K562 (cell line): ENCODE measurements at regions not wholly inside any gene's neighbourhood (a gene's known extent, or its start where the extent isn't known, plus 50 kb on each side); places are given as distances from the start of the nearest gene placed in this dataset.
"Not testable (repeated sequence)": the region's sequence is repeated elsewhere in the genome, so short reads cannot be mapped to it uniquely, and the experiment has no call there.

Experiments
- ATAC-seq: fragments of 200-7000 bp; cut with Tn5 transposase; 3 replicates; pipeline ENCODE4 v1.9.1; 2020; ENCODE audit warnings: moderate library complexity
- BruUV-seq: library from RNA; stranded (reverse); fragments of 400-500 nt; replicated peaks from 2 replicates; lab custom pipeline; 2021; lab: Mats Ljungman, UMichigan
- CTCF ChIA-PET: fragments of 300-600 bp; formaldehyde crosslinking; extraction: SDS; loops from one replicate; lab custom pipeline; 2021; ENCODE audit warnings: low intra/inter-chr PET ratio; lab: Yijun Ruan, JAX
- POLR2A ChIA-PET: fragments of 300-600, 350-650 bp; sonication (Branson Sonifier 250); formaldehyde crosslinking; extraction: SDS; loops from one replicate; lab custom pipeline; 2021; ENCODE audit warnings: antibody characterized with exemption, inconsistent platforms; lab: Yijun Ruan, JAX
- DNase-seq, 4 experiments: peaks; one replicate each; pipeline versions ENCODE4 v3.0.0 to v3.0.0-alpha.2; 2011 to 2018; ENCODE audit warnings: low spot score in 3 of 4, mixed read lengths in 3 of 4; ENCODE audit errors: extremely low read depth in 1 of 4
- FAIRE-seq: peaks from 2 replicates; lab custom pipeline; 2011; peaks lifted over from hg19 to GRCh38; lab: Jason Lieb, UNC
- H2AFZ ChIP-seq: 2 replicates; pipeline ENCODE4 v1.6.0; 2011; ENCODE audit warnings: low read depth, low read length, control low read depth, inconsistent platforms
- H3K27ac ChIP-seq: fragments of 200-600 bp; 3 replicates; pipeline ENCODE4 v1.8.0; 2011; ENCODE audit warnings: low read depth, mild to moderate bottlenecking, control low read depth, inconsistent platforms, low read length, moderate library complexity, mixed read lengths; ENCODE audit errors: extremely low read depth
- H3K27me3 ChIP-seq, 2 experiments: fragments of 300-600 bp in 1 of 2; 2 replicates in 1 of 2; 3 replicates in 1 of 2; pipeline versions ENCODE4 v1.6.0 to v1.8.0; 2011; ENCODE audit warnings: inconsistent platforms in 2 of 2, low read length in 2 of 2, mild to moderate bottlenecking in 1 of 2, mixed read lengths in 1 of 2, moderate library complexity in 1 of 2; ENCODE audit not compliant: control insufficient read depth in 2 of 2, insufficient read depth in 2 of 2
- H3K36me3 ChIP-seq: fragments of 300-600 bp; 3 replicates; pipeline ENCODE4 v1.8.0; 2011; ENCODE audit warnings: mild to moderate bottlenecking, low read length, inconsistent platforms; ENCODE audit not compliant: control insufficient read depth, insufficient read depth
- H3K4me1 ChIP-seq, 2 experiments: fragments of 200-600 bp in 1 of 2; replicated peaks in 1 of 2; 2 replicates in 1 of 2; 3 replicates in 1 of 2; pipeline versions ENCODE4 v1.5.1 to v1.8.0; 2011; ENCODE audit warnings: inconsistent platforms in 2 of 2, low read length in 2 of 2, mild to moderate bottlenecking in 1 of 2, mixed read lengths in 1 of 2, moderate library complexity in 1 of 2; ENCODE audit not compliant: control insufficient read depth in 2 of 2, insufficient read depth in 2 of 2
- H3K4me2 ChIP-seq: 2 replicates; pipeline ENCODE4 v1.6.1; 2011; ENCODE audit warnings: low read length, control low read depth, inconsistent platforms, mixed read lengths; ENCODE audit not compliant: insufficient read depth
- H3K4me3 ChIP-seq: fragments of 200-600 bp; sonication (generic), shearing (Covaris generic); 2 replicates; pipeline ENCODE4 v1.5.1; 2016; ENCODE audit warnings: control low read depth, inconsistent platforms
- H3K79me2 ChIP-seq: fragments of 200-600 bp; 3 replicates; pipeline ENCODE4 v1.8.0; 2011; ENCODE audit warnings: low read length, inconsistent platforms; ENCODE audit not compliant: control insufficient read depth, insufficient read depth
- H3K9ac ChIP-seq, 2 experiments: 2 replicates each; pipeline versions ENCODE4 v1.6.0 to v1.6.1; 2011; ENCODE audit warnings: low read depth in 2 of 2, low read length in 2 of 2, control low read depth in 1 of 2, inconsistent platforms in 1 of 2, mild to moderate bottlenecking in 1 of 2, mixed read lengths in 1 of 2; ENCODE audit not compliant: insufficient read depth in 1 of 2
- H3K9me1 ChIP-seq: one replicate; pipeline ENCODE4 v1.6.0; 2011; ENCODE audit warnings: inconsistent platforms, mild to moderate bottlenecking, low read length, moderate library complexity; ENCODE audit not compliant: control insufficient read depth, insufficient read depth
- H3K9me3 ChIP-seq: replicated peaks from 2 replicates; pipeline ENCODE4 v1.5.1; 2011; ENCODE audit warnings: low read depth, low read length, inconsistent platforms; ENCODE audit not compliant: control insufficient read depth, insufficient read depth
- H4K20me1 ChIP-seq: replicated peaks from 2 replicates; pipeline ENCODE4 v1.6.1; 2011; ENCODE audit warnings: low read length, inconsistent platforms, mixed read lengths; ENCODE audit not compliant: control insufficient read depth, insufficient read depth
- WGBS: fragments of 100-300 bp; shearing (Covaris generic); methylation state at CpG from one replicate; pipeline ENCODE4 v1.1.6; 2016; ENCODE audit warnings: low coverage, mixed read lengths; ENCODE audit not compliant: insufficient coverage; ENCODE audit errors: missing lambda C conversion rate; 5-methylcytosine and 5-hydroxymethylcytosine counted together
- in situ Hi-C: fragments of 300-500 bp; cut with MboI; formaldehyde crosslinking; loops from 4 replicates; pipeline ENCODE4 v1.15.0; 2018; ENCODE audit warnings: inconsistent platforms, mixed read lengths
- intact Hi-C: fragments of 100-400 bp; cut with micrococcal nuclease; formaldehyde crosslinking; loops from 2 replicates; pipeline ENCODE4 v1.14.2; 2022

- FAIRE-seq, result not testable (repeated sequence)
Observed at GRCh38 chr16:33992513-33993177, 533.2 kb downstream of the TP53TG3F start.

GRCh38 chr16:33994207-33994606, 534.8 kb downstream of the TP53TG3F start:
- H3K4me3 ChIP-seq, H3K79me2 ChIP-seq, H3K9me1 ChIP-seq, intact Hi-C loops, FAIRE-seq, H3K9ac ChIP-seq, ATAC-seq, H3K4me1 ChIP-seq, H3K4me2 ChIP-seq, CTCF ChIA-PET, H3K9me3 ChIP-seq, H3K27me3 ChIP-seq, BruUV-seq, in situ Hi-C loops, H3K27ac ChIP-seq, H2AFZ ChIP-seq, H3K36me3 ChIP-seq, DNase-seq, H4K20me1 ChIP-seq, POLR2A ChIA-PET: not testable (repeated sequence)
- WGBS, result no CpG with 5 or more reads among the region's 12 CpGs

More at GRCh38 chr16:33992513-33993177, 533.2 kb downstream of the TP53TG3F start:
- H3K27me3 ChIP-seq, H3K4me3 ChIP-seq, H3K4me2 ChIP-seq, H3K27ac ChIP-seq, H2AFZ ChIP-seq, H3K4me1 ChIP-seq, POLR2A ChIA-PET, H3K36me3 ChIP-seq, BruUV-seq, in situ Hi-C loops, DNase-seq, H4K20me1 ChIP-seq, CTCF ChIA-PET, H3K9ac ChIP-seq, H3K79me2 ChIP-seq, H3K9me3 ChIP-seq, intact Hi-C loops, H3K9me1 ChIP-seq, ATAC-seq: not testable (repeated sequence)
- WGBS, result 2% methylated on average over 7 of the region's 11 CpGs
